GM10248 (cell line): ENCODE measurements at regions not wholly inside any gene's neighbourhood (a gene's known extent, or its start where the extent isn't known, plus 50 kb on each side); places are given as distances from the start of the nearest gene placed in this dataset.

Experiments
- CTCF ChIA-PET: fragments of 300-600 bp; sonication (Branson Sonifier 250); formaldehyde crosslinking; extraction: SDS; loops from one replicate; lab custom pipeline; 2021; ENCODE audit warnings: antibody characterized with exemption; lab: Yijun Ruan, JAX
- POLR2A ChIA-PET: fragments of 350-650 bp; sonication (Branson Sonifier 250); formaldehyde crosslinking; extraction: SDS; loops from one replicate; lab custom pipeline; 2020; ENCODE audit warnings: antibody characterized with exemption; lab: Yijun Ruan, JAX
- DNase-seq: peaks from one replicate; pipeline ENCODE4 v3.0.0; 2012; ENCODE audit errors: extremely low spot score
- CTCF ChIP-seq: IDR thresholded peaks from 2 replicates; pipeline ENCODE4 v1.5.1; 2012; ENCODE audit warnings: mild to moderate bottlenecking, low read depth; ENCODE audit errors: extremely low read depth, missing control alignments, control extremely low read depth

DNA sequence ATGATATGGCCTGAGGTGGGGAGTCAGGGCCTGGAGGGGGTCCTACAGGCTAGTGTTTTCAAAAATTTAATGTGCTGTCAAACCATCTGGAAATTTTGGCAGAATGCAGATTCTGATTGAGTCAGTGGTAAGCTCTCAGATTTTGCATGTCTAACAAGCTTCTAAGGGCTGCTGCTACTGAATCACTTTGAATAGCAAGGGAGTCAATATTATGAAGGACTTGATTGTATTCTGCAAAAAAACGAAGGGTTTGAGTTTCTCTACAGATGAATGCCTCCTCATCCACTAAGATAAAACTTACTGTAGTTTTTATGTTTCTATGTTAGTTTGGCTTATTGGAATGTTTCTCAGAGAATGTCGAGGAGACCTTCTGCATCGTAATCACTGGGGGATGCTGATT, 179.5 kb downstream of the TMEM38B start:
- ChIA-PET POLR2A (no interaction called here), CTCF (interaction anchor here (2.0 kb wide), 1 partner anchor 8 kb away, joined by 4 read pairs; no protein-coding TSS in a partner anchor)
- TF ChIP-seq CTCF: no peak
- DNase-seq: no peak

DNA sequence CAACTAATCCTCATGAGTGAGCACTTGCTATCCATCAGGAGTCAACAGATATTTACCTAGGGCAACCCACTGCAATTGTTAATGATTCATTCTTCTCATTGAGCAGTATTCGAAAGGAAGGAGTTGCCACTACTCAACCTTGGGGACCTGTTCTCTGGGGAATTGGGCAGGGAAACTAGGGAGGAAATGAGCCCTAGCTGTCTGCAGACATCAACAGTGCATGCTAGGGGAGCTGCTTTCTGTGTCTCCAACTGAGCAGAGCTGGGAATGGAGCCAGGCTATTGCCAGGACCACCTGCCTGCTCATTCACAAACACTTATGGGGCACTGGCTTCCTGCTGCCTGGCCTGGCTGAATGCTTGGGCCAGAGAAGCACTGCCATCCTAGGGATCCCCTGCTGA, 183.4 kb downstream of the TMEM38B start:
- ChIA-PET CTCF (interaction anchor here (5.3 kb wide), 1 partner anchor 36 kb away, joined by 90 read pairs; no protein-coding TSS in a partner anchor), POLR2A (no interaction called here)
- DNase-seq: no peak
- no peak for TF ChIP-seq CTCF

GRCh38 chr9:105879181-105879580, 184.8 kb downstream of the TMEM38B start:
- no peak for DNase-seq
- POLR2A ChIA-PET: no interaction called here
- CTCF ChIA-PET: interaction anchor here (1.3 to 5.3 kb wide), 3 partner anchors 14 to 37 kb away, joined by 3 to 90 read pairs (median 32); no protein-coding TSS in a partner anchor
- TF ChIP-seq CTCF: no peak

DNA sequence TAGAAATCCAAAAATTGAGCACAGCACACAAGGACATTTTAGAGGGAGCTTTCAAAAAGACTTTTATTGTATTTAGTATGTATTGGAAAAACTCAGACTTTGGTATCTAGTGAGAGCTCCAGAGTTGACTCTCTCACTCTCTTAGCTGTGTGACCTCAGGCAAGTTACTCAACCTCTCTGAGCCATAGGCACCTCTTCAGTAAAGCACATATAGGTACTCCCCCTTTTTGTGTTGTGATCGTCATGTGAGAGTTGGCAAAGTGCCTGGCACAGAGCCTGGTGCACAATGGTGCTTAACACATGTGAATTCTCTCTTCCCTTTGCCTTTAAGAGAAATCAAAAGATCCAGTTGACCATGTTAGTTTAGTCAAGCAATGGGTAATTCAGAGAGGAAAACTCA, 186.2 kb downstream of the TMEM38B start:
- no peak for DNase-seq
- no peak for TF ChIP-seq CTCF
- ChIA-PET CTCF (interaction anchor here (0.9 to 5.3 kb wide), 12 partner anchors 9 to 717 kb away, joined by 3 to 90 read pairs (median 4); no protein-coding TSS in a partner anchor), POLR2A (no interaction called here)

DNA sequence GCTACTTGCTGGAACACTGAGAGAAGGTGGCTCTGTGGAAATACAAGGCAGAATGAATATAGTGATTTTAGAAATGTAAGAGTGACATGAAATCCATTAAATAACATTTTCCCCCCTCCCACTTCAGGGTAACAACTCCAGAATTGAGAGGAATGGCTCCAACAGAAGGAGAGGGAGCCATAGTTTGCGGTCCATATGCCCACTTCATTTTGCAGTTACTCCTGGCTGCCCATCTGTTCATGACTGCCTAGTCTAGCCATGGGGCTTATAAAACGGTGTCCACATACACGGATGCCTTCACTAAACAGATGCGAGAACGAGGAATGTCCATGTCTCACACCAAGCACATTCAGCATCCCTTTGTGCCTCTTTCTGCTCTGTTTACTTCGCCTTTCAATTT, 186.7 kb downstream of the TMEM38B start:
- POLR2A ChIA-PET: interaction anchor here (0.6 kb wide), 1 partner anchor 1183 kb away, joined by 3 read pairs; no protein-coding TSS in a partner anchor
- TF ChIP-seq CTCF: no peak
- DNase-seq: no peak
- CTCF ChIA-PET: interaction anchor here (0.6 to 5.3 kb wide), 36 partner anchors 8 to 1300 kb away, joined by 3 to 90 read pairs (median 4); no protein-coding TSS in a partner anchor

DNA sequence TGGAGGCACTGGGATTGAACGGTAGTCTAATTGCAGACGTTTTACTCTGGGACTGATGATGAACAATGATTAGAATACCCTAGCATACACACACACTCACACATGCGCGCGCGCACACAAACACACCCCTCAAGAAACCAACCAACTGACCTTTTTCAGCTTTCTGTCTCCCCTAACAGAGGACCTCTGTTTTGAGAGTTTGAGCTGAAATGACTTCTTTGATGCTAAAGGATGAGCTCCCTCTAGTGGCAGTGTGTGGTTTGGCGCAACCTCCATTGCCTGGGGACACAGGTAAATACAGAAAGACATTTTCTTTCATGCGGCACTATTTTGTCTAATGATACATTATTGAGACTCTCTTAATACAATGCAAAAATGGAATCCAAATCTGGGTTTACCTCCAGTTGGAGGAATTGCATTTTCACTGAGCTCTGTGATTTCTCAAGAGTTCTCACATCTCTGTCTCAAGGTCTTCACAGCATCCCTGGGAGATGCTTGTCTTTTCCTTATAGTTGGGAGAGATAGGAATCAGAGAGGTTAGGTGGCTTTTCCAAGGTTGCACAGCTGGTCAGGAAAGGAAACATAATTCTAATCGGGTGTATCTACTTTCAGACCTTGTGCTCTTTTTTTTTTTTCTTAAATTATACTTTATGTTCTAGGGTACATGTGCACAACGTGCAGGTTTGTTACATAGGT, 187.5 kb downstream of the TMEM38B start:
- TF ChIP-seq CTCF: peak; percentile 95
- CTCF ChIA-PET: interaction anchor here (0.6 to 5.3 kb wide), 33 partner anchors 9 to 1300 kb away, joined by 3 to 90 read pairs (median 4); no protein-coding TSS in a partner anchor
- DNase-seq: peak; percentile 57
- POLR2A ChIA-PET: interaction anchor here (0.6 kb wide), 1 partner anchor 1184 kb away, joined by 3 read pairs; no protein-coding TSS in a partner anchor
